GM19468 (cell line): ENCODE measurements at regions not wholly inside any gene's neighbourhood (a gene's known extent, or its start where the extent isn't known, plus 50 kb on each side); places are given as distances from the start of the nearest gene placed in this dataset.

Source experiments
- ATAC-seq: cut with Tn5 transposase; IDR thresholded peaks from one replicate; pipeline ENCODE4 v1.9.1; 2021; ENCODE audit warnings: mild to moderate bottlenecking, moderate library complexity, moderate number of reproducible peaks; ENCODE audit not compliant: unreplicated experiment; ENCODE audit errors: extremely low read depth

- no peak for ATAC-seq
These were observed 234.6 kb downstream of the AACS start for GRCh38 chr12:125299840-125300239.

GRCh38 chr12:125300249-125300648, 235.0 kb downstream of the AACS start:
- ATAC-seq, result no peak

GRCh38 chr12:125303337-125303736, 238.1 kb downstream of the AACS start:
- ATAC-seq, result no peak

GRCh38 chr12:125304029-125304428, 238.8 kb downstream of the AACS start:
- no peak for ATAC-seq

- ATAC-seq, result no peak
These were observed 240.0 kb downstream of the AACS start for GRCh38 chr12:125305231-125305630.

GRCh38 chr12:125310461-125310860, 245.2 kb downstream of the AACS start:
- ATAC-seq, result no peak

- ATAC-seq, result no peak
These were observed 245.8 kb downstream of the AACS start for GRCh38 chr12:125311050-125311449.

GRCh38 chr12:125312471-125312870, 247.2 kb downstream of the AACS start:
- ATAC-seq, result no peak

- ATAC-seq, result no peak
These were observed 249.0 kb downstream of the AACS start for GRCh38 chr12:125314051-125314755.

- no peak for ATAC-seq
These were observed 250.5 kb downstream of the AACS start for GRCh38 chr12:125315771-125316170.

GRCh38 chr12:125320177-125320576, 254.9 kb downstream of the AACS start:
- ATAC-seq, result no peak

- no peak for ATAC-seq
These were observed 259.7 kb downstream of the AACS start for GRCh38 chr12:125324861-125325490.

- ATAC-seq, result no peak
These were observed 264.2 kb downstream of the AACS start for GRCh38 chr12:125329239-125330102.

- peak; percentile 61 for ATAC-seq
These were observed 265.6 kb downstream of the AACS start for GRCh38 chr12:125330645-125331341.

GRCh38 chr12:125331342-125332052, 266.3 kb downstream of the AACS start:
- no peak for ATAC-seq

GRCh38 chr12:125332900-125333299, 267.7 kb downstream of the AACS start:
- ATAC-seq, result no peak

GRCh38 chr12:125336246-125336645, 271.0 kb downstream of the AACS start:
- ATAC-seq, result no peak

GRCh38 chr12:125340791-125341190, 275.6 kb downstream of the AACS start:
- ATAC-seq, result no peak

GRCh38 chr12:125341422-125341821, 276.2 kb downstream of the AACS start:
- ATAC-seq, result no peak

- ATAC-seq, result no peak
These were observed 278.4 kb downstream of the AACS start for GRCh38 chr12:125343649-125344048.
